GM21737 (cell line): ENCODE measurements at regions not wholly inside any gene's neighbourhood (a gene's known extent, or its start where the extent isn't known, plus 50 kb on each side); places are given as distances from the start of the nearest gene placed in this dataset.
"Not testable (repeated sequence)": the region's sequence is repeated elsewhere in the genome, so short reads cannot be mapped to it uniquely, and the experiment has no call there.

Experiments used
- ATAC-seq: cut with Tn5 transposase; IDR thresholded peaks from one replicate; pipeline ENCODE4 v1.9.1; 2021; ENCODE audit warnings: mild to moderate bottlenecking, moderate library complexity; ENCODE audit not compliant: unreplicated experiment

- ATAC-seq: no peak
Observed at GRCh38 chr2:16034975-16035746, 94.8 kb downstream of the MYCN start.

GRCh38 chr2:16034151-16034974 lies 94.0 kb downstream of the MYCN start:
- ATAC-seq: no peak

GRCh38 chr2:16033032-16033293 lies 92.6 kb downstream of the MYCN start:
- no peak for ATAC-seq

- ATAC-seq: no peak
Observed at GRCh38 chr2:16032282-16033031, 92.1 kb downstream of the MYCN start.

- no peak for ATAC-seq
Observed at GRCh38 chr2:16031848-16032159, 91.5 kb downstream of the MYCN start.

- no peak for ATAC-seq
Observed at GRCh38 chr2:16031058-16031847, 90.9 kb downstream of the MYCN start.

- ATAC-seq: no peak
Observed at GRCh38 chr2:16030206-16031057, 90.1 kb downstream of the MYCN start.

GRCh38 chr2:16028644-16029043 lies 88.3 kb downstream of the MYCN start:
- no peak for ATAC-seq

- ATAC-seq: no peak
Observed at GRCh38 chr2:16026816-16027501, 86.6 kb downstream of the MYCN start.

GRCh38 chr2:16025876-16026640 lies 85.7 kb downstream of the MYCN start:
- no peak for ATAC-seq

- no peak for ATAC-seq
Observed at GRCh38 chr2:16025211-16025875, 85.0 kb downstream of the MYCN start.

GRCh38 chr2:16024628-16025027 lies 84.3 kb downstream of the MYCN start:
- not testable (repeated sequence) for ATAC-seq

- ATAC-seq: no peak
Observed at GRCh38 chr2:16023506-16024360, 83.4 kb downstream of the MYCN start.

GRCh38 chr2:16022548-16023240 lies 82.3 kb downstream of the MYCN start:
- no peak for ATAC-seq

GRCh38 chr2:16021611-16022363 lies 81.4 kb downstream of the MYCN start:
- ATAC-seq: no peak

- no peak for ATAC-seq
Observed at GRCh38 chr2:16020389-16021008, 80.1 kb downstream of the MYCN start.
